Activated B cell treated with CpG ODN at 0.5 μM for 24 hours (primary cell): ENCODE measurements at regions not wholly inside any gene's neighbourhood (a gene's known extent, or its start where the extent isn't known, plus 50 kb on each side); places are given as distances from the start of the nearest gene placed in this dataset.

Experiments used
- ATAC-seq: fragments of 200-7000 bp; cut with Tn5 transposase; one replicate; pipeline ENCODE4 v1.10.0; 2021; ENCODE audit warnings: low read depth, mild to moderate bottlenecking, moderate library complexity
- CTCF ChIA-PET: fragments of 350-600 bp; sonication (Branson Sonifier 250); formaldehyde crosslinking; loops from one replicate; lab custom pipeline; 2021; ENCODE audit warnings: antibody characterized with exemption; lab: Charles Lee
- POLR2A ChIA-PET: fragments of 350-600 bp; sonication (Branson Sonifier 250); formaldehyde crosslinking; loops from one replicate; lab custom pipeline; 2021; ENCODE audit warnings: antibody characterized with exemption; lab: Charles Lee
- DNase-seq: peaks from one replicate; pipeline ENCODE4 v3.0.0; 2022
- H3K27ac Mint-ChIP-seq: one replicate; pipeline ENCODE4 v1.8.0; 2020; ENCODE audit warnings: mixed read lengths
- H3K27me3 Mint-ChIP-seq: one replicate; pipeline ENCODE4 v1.8.0; 2021; ENCODE audit warnings: mixed read lengths
- H3K36me3 Mint-ChIP-seq: one replicate; pipeline ENCODE4 v1.8.0; 2021; ENCODE audit warnings: low read depth, mixed read lengths
- H3K4me1 Mint-ChIP-seq: one replicate; pipeline ENCODE4 v1.8.0; 2021; ENCODE audit warnings: mixed read lengths
- H3K4me3 Mint-ChIP-seq: one replicate; pipeline ENCODE4 v1.8.0; 2020; ENCODE audit warnings: mild to moderate bottlenecking, mixed read lengths
- H3K9me3 Mint-ChIP-seq: one replicate; pipeline ENCODE4 v1.8.0; 2020; ENCODE audit warnings: mixed read lengths
- intact Hi-C: fragments of 100-400 bp; cut with micrococcal nuclease; formaldehyde crosslinking; loops from one replicate; pipeline ENCODE4 v1.15.1; 2024
- TF ChIP-seq, protein P1 (sequence below): fragments of 200-600 bp; IDR thresholded peaks from one replicate; pipeline ENCODE4 v1.8.0; 2022; ENCODE audit warnings: antibody characterized with exemption, mild to moderate bottlenecking

DNA sequence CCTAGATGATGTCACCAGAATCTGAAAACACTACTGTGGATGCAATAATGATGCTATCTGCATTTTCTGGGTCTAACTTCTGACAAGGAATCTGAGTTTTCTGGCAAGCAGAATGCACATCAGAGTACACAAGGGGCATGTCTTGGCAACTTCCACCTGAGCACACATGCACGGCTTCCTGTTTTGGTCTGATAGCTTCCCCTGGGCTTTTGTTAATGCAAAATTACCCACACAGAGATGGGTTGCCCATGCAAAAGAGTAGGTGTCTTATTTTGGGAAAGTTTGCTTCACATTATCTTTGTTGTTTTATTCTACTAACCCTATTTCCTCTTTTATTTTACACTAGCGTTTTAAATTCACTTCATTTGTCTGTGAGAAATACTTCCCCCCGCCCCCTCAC is 74.2 kb upstream of the SATB1 start:
- TF ChIP-seq, protein P1, sequence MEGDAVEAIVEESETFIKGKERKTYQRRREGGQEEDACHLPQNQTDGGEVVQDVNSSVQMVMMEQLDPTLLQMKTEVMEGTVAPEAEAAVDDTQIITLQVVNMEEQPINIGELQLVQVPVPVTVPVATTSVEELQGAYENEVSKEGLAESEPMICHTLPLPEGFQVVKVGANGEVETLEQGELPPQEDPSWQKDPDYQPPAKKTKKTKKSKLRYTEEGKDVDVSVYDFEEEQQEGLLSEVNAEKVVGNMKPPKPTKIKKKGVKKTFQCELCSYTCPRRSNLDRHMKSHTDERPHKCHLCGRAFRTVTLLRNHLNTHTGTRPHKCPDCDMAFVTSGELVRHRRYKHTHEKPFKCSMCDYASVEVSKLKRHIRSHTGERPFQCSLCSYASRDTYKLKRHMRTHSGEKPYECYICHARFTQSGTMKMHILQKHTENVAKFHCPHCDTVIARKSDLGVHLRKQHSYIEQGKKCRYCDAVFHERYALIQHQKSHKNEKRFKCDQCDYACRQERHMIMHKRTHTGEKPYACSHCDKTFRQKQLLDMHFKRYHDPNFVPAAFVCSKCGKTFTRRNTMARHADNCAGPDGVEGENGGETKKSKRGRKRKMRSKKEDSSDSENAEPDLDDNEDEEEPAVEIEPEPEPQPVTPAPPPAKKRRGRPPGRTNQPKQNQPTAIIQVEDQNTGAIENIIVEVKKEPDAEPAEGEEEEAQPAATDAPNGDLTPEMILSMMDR = no peak
- Mint-ChIP-seq H3K9me3 (peaks cover 4% of the 10 kb centered on the region), H3K27me3 (no peaks in the 10 kb centered on the region), H3K4me1 (peaks cover 43% of the 10 kb centered on the region), H3K27ac (peak overlapping the region; percentile 57), H3K4me3 (peak overlapping the region; percentile 29), H3K36me3 (no peaks in the 10 kb centered on the region)
- POLR2A ChIA-PET = interaction anchor here (1.0 kb wide), 2 partner anchors 12 to 32 kb away, joined by 3 to 5 read pairs; no protein-coding TSS in a partner anchor
- intact Hi-C loops = loop anchor here (1.0 to 2.0 kb wide), 2 partner anchors 32 to 54 kb away; no protein-coding TSS in a partner anchor
- DNase-seq (no peak), ATAC-seq (peak; percentile 97)
- CTCF ChIA-PET = no interaction called here

DNA sequence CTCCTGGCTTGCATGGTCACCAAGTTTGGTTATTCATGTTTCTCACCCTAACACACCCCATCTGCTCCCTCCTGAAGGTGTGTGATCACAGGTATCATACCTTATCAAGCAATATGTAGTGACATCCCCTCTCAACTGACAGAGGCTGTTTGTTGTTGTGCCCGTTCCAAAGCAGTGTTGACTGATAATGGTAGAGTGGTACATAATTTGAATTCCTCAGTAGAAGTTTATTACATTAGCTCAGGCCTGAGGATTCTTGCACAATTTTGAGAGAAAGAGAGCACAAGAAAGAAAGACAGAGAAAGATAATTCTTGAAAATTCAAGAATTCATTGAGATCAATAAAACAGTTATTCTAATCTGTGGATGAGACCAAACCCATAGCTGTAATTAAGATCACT is 69.1 kb upstream of the SATB1 start:
- H3K36me3 Mint-ChIP-seq = no peaks in the 10 kb centered on the region
- no peak overlapping the region for H3K27ac Mint-ChIP-seq
- H3K4me1 Mint-ChIP-seq = peaks cover 16% of the 10 kb centered on the region
- no peaks in the 10 kb centered on the region for H3K9me3 Mint-ChIP-seq
- intact Hi-C loops = no loop called here
- ChIA-PET POLR2A (no interaction called here), CTCF (interaction anchor here (1.6 kb wide), 1 partner anchor 47 kb away, joined by 3 read pairs; no protein-coding TSS in a partner anchor)
- TF ChIP-seq, protein P1 = no peak
- no peak for DNase-seq
- no peak overlapping the region for H3K4me3 Mint-ChIP-seq
- no peaks in the 10 kb centered on the region for H3K27me3 Mint-ChIP-seq
- ATAC-seq = no peak

DNA sequence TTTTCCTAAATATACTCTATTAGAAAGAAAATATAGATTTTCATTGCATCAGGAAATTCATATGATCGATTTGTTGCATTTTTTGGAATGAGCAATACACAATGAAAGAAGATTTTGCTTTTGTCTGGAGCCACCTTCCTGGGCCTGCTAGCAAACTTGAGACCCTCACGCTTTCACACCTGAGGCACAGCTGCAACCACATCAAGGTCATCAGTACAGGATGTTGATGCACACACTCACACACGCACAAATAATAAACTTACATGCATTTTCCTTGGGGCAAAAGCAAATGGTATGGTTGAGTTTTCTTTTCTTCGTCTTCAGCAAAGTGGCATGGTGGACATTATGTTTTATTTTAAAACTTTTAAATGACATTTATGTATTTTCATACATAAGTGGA is 64.8 kb upstream of the SATB1 start:
- ATAC-seq (no peak), DNase-seq (no peak)
- ChIA-PET CTCF (no interaction called here), POLR2A (no interaction called here)
- peaks cover 5% of the 10 kb centered on the region for H3K9me3 Mint-ChIP-seq
- H3K4me3 Mint-ChIP-seq = no peak overlapping the region
- H3K36me3 Mint-ChIP-seq = peaks cover 3% of the 10 kb centered on the region
- TF ChIP-seq, protein P1 = no peak
- H3K27ac Mint-ChIP-seq = no peak overlapping the region
- no peaks in the 10 kb centered on the region for H3K27me3 Mint-ChIP-seq
- H3K4me1 Mint-ChIP-seq = no peaks in the 10 kb centered on the region
- intact Hi-C loops = no loop called here

DNA sequence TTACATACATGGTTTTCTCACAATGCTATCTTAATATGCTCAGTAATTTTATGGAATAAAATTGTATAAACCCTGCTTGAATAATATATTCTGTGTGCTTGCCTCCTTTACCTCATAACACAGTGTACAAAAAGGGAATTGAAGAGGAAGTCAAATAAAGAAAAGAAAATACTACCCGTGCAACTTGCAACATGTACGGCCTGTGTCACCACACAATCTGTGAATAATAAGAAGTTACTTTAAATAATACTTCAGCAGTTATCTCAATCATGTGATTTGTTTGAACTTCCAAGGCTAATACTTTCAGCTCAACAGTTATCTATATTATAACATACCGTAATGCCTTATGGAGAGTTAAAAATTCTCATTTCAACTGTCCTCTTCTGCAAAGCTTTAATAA is 58.1 kb upstream of the SATB1 start:
- Mint-ChIP-seq H3K4me1 (peaks cover 11% of the 10 kb centered on the region), H3K27ac (no peak overlapping the region), H3K36me3 (peaks cover 3% of the 10 kb centered on the region), H3K9me3 (peaks cover 5% of the 10 kb centered on the region), H3K27me3 (no peaks in the 10 kb centered on the region), H3K4me3 (no peak overlapping the region)
- POLR2A ChIA-PET = no interaction called here
- CTCF ChIA-PET = no interaction called here
- ATAC-seq (no peak), DNase-seq (no peak)
- intact Hi-C loops = loop anchor here (2.0 kb wide), 1 partner anchor 14 kb away; no protein-coding TSS in a partner anchor
- TF ChIP-seq, protein P1 = no peak

DNA sequence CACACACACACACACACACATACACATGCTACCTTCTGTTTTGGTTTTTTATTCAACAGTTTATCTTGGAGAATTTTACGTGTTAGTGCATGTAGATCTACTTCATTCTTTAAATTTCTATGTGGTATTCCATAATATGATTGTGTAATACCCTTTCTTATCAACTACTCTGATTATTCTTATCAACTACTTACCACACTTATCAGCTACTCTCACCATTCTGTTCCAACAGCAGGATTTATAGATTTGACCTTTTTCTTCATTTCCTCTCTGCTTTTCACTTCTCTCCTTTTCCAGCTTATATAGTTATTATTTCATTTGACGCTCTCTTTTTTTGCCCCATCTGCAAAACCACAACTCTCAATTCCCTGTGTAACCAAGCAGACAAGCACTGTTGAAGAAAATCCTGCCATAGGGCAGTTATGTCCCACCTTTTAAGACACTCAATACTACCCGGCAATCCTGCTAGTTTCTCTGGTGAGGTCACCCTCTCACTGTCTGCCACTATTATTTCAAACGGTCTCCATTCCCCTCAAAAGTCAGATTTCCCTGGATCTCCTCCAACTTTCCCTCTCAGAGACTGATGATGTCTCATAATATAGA is 56.9 kb upstream of the SATB1 start:
- no peak overlapping the region for H3K27ac Mint-ChIP-seq
- DNase-seq = no peak
- H3K4me1 Mint-ChIP-seq = peaks cover 11% of the 10 kb centered on the region
- peaks cover 3% of the 10 kb centered on the region for H3K36me3 Mint-ChIP-seq
- POLR2A ChIA-PET = no interaction called here
- TF ChIP-seq, protein P1 = no peak
- H3K27me3 Mint-ChIP-seq = no peaks in the 10 kb centered on the region
- H3K9me3 Mint-ChIP-seq = peaks cover 7% of the 10 kb centered on the region
- no peak overlapping the region for H3K4me3 Mint-ChIP-seq
- intact Hi-C loops = loop anchor here (2.0 kb wide), 1 partner anchor 15 kb away; no protein-coding TSS in a partner anchor
- no peak for ATAC-seq
- CTCF ChIA-PET = no interaction called here
